ENCODE measurements at regions not wholly inside any gene's neighbourhood (a gene's known extent, or its start where the extent isn't known, plus 50 kb on each side); places are given as distances from the start of the nearest gene placed in this dataset.

GRCh38 chr14:97029800-97030199 lies 232.6 kb downstream of the VRK1 start:
- TF ChIP-seq CTCF (IDR thresholded peaks at IDR 0.05; ENCODE audit: control insufficient read depth, insufficient read depth, low read depth, low read length, missing control alignments), result no peak
- DNase-seq (ENCODE audit: low read depth), result no peak

GRCh38 chr14:97031530-97031929 lies 234.3 kb downstream of the VRK1 start:
- no peak overlapping the region for H3K4me3 ChIP-seq (ENCODE audit: control insufficient read depth, low read depth, low read length)
- TF ChIP-seq CTCF (IDR thresholded peaks at IDR 0.05; ENCODE audit: control insufficient read depth, insufficient read depth, low read depth, low read length, missing control alignments), result no peak
- no peak for DNase-seq (ENCODE audit: low read depth)

More at GRCh38 chr14:97029800-97030199, 232.6 kb downstream of the VRK1 start:
- no peak overlapping the region for H3K4me3 ChIP-seq (ENCODE audit: control insufficient read depth, low read depth, low read length)

- no peak overlapping the region for H3K4me3 ChIP-seq (ENCODE audit: control insufficient read depth, low read depth, low read length)
- no peak for TF ChIP-seq CTCF (IDR thresholded peaks at IDR 0.05; ENCODE audit: control insufficient read depth, insufficient read depth, low read depth, low read length, missing control alignments)
Measured at GRCh38 chr14:97033556-97034081, 236.4 kb downstream of the VRK1 start.

GRCh38 chr14:97036086-97036852 lies 239.1 kb downstream of the VRK1 start:
- no peak for DNase-seq (ENCODE audit: low read depth)
- no peak overlapping the region for H3K4me3 ChIP-seq (ENCODE audit: control insufficient read depth, low read depth, low read length)
- TF ChIP-seq CTCF (IDR thresholded peaks at IDR 0.05; ENCODE audit: control insufficient read depth, insufficient read depth, low read depth, low read length, missing control alignments), result no peak

More at GRCh38 chr14:97033556-97034081, 236.4 kb downstream of the VRK1 start:
- no peak for DNase-seq (ENCODE audit: low read depth)

GRCh38 chr14:97039717-97040363 lies 242.7 kb downstream of the VRK1 start:
- TF ChIP-seq CTCF (IDR thresholded peaks at IDR 0.05; ENCODE audit: control insufficient read depth, insufficient read depth, low read depth, low read length, missing control alignments), result no peak
- no peak overlapping the region for H3K4me3 ChIP-seq (ENCODE audit: control insufficient read depth, low read depth, low read length)
- DNase-seq (ENCODE audit: low read depth), result no peak

- H3K4me3 ChIP-seq (ENCODE audit: control insufficient read depth, low read depth, low read length), result no peak overlapping the region
- TF ChIP-seq CTCF (IDR thresholded peaks at IDR 0.05; ENCODE audit: control insufficient read depth, insufficient read depth, low read depth, low read length, missing control alignments), result no peak
- DNase-seq (ENCODE audit: low read depth), result no peak
Measured at GRCh38 chr14:97046967-97047366, 249.8 kb downstream of the VRK1 start.

Measured in AG09309 (cell line).